Fibroblast of skin of right biceps (primary cell): ENCODE measurements at regions not wholly inside any gene's neighbourhood (a gene's known extent, or its start where the extent isn't known, plus 50 kb on each side); places are given as distances from the start of the nearest gene placed in this dataset.

Experiments
- DNase-seq: peaks from one replicate; pipeline ENCODE4 v3.0.0-alpha.2; 2013

GRCh38 chr3:159174715-159175692 is 373.1 kb downstream of the MFSD1 start:
- DNase-seq: no peak

- DNase-seq: no peak
Observed at GRCh38 chr3:159178209-159178897, 376.5 kb downstream of the MFSD1 start.

- no peak for DNase-seq
Observed at GRCh38 chr3:159182961-159183360, 381.1 kb downstream of the MFSD1 start.

- DNase-seq: no peak
Observed at GRCh38 chr3:159185443-159186050, 383.7 kb downstream of the MFSD1 start.

- no peak for DNase-seq
Observed at GRCh38 chr3:159186581-159186980, 384.7 kb downstream of the MFSD1 start.

GRCh38 chr3:159187232-159187631 is 385.4 kb downstream of the MFSD1 start:
- no peak for DNase-seq

GRCh38 chr3:159187706-159188105 is 385.9 kb downstream of the MFSD1 start:
- DNase-seq: no peak

GRCh38 chr3:159189994-159190669 is 388.3 kb downstream of the MFSD1 start:
- peak; percentile 82 for DNase-seq

GRCh38 chr3:159191447-159191846 is 389.6 kb downstream of the MFSD1 start:
- peak; percentile 85 for DNase-seq

GRCh38 chr3:159196359-159196758 is 394.5 kb downstream of the MFSD1 start:
- DNase-seq: peak; percentile 19

GRCh38 chr3:159200176-159200575 is 398.3 kb downstream of the MFSD1 start:
- peak; percentile 85 for DNase-seq

GRCh38 chr3:159208050-159208449 is 406.2 kb downstream of the MFSD1 start:
- DNase-seq: no peak

- DNase-seq: no peak
Observed at GRCh38 chr3:159209459-159209858, 407.6 kb downstream of the MFSD1 start.

GRCh38 chr3:159210336-159210735 is 408.5 kb downstream of the MFSD1 start:
- DNase-seq: no peak

GRCh38 chr3:159216311-159216710 is 414.5 kb downstream of the MFSD1 start:
- no peak for DNase-seq

- no peak for DNase-seq
Observed at GRCh38 chr3:159219231-159219630, 417.4 kb downstream of the MFSD1 start.

GRCh38 chr3:159221335-159221734 is 419.5 kb downstream of the MFSD1 start:
- DNase-seq: no peak

- no peak for DNase-seq
Observed at GRCh38 chr3:159229116-159229680, 427.3 kb downstream of the MFSD1 start.

- DNase-seq: peak; percentile 14
Observed at GRCh38 chr3:159232966-159233365, 431.1 kb downstream of the MFSD1 start.

GRCh38 chr3:159233734-159234133 is 431.9 kb downstream of the MFSD1 start:
- DNase-seq: peak; percentile 33

- DNase-seq: peak; percentile 81
Observed at GRCh38 chr3:159234306-159234705, 432.5 kb downstream of the MFSD1 start.

GRCh38 chr3:159236321-159236720 is 434.5 kb downstream of the MFSD1 start:
- peak; percentile 57 for DNase-seq

GRCh38 chr3:159237226-159237625 is 435.4 kb downstream of the MFSD1 start:
- peak; percentile 36 for DNase-seq
